ENCODE measurements at regions not wholly inside any gene's neighbourhood (a gene's known extent, or its start where the extent isn't known, plus 50 kb on each side); places are given as distances from the start of the nearest gene placed in this dataset.

GRCh38 chr14:34119107-34119858 lies 168.4 kb upstream of the EGLN3 start:
- TF ChIP-seq CHCHD3 (CRISPR knock-in tag; IDR thresholded peaks at IDR 0.05): no peak
- no peak for TF ChIP-seq ZNF24 (IDR thresholded peaks at IDR 0.05)
- no peak for TF ChIP-seq ZNF501 (CRISPR knock-in tag; IDR thresholded peaks at IDR 0.05)
- no peak for TF ChIP-seq KDM1A (CRISPR knock-in tag; IDR thresholded peaks at IDR 0.05)
- Histone ChIP-seq H2AFZ (ENCODE audit: low read length) (no peak overlapping the region), H3K79me2 (ENCODE audit: insufficient read depth, low read length) (no peaks in the 10 kb centered on the region), H3K36me3 (replicated peaks in 1 of 2; ENCODE audit: control insufficient read depth in 1 of 2, insufficient read depth in 2 of 2, low read length in 2 of 2) (no peaks in the 10 kb centered on the region), H4K20me1 (ENCODE audit: insufficient read depth, low read length) (no peaks in the 10 kb centered on the region), H3K27ac (ENCODE audit: extremely low read length, insufficient read depth, low read length) (no peak overlapping the region), H3K4me3 (replicated peaks in 1 of 3; ENCODE audit: insufficient read depth in 1 of 3, low read depth in 2 of 3, low read length in 3 of 3) (no peak overlapping the region), H3K4me2 (ENCODE audit: low read depth, low read length) (no peak overlapping the region), H3K9ac (ENCODE audit: insufficient read depth, low read depth, low read length) (no peak overlapping the region), H3K9me3 (ENCODE audit: low read length) (no peaks in the 10 kb centered on the region), H3K4me1 (ENCODE audit: insufficient read depth, low read length) (no peaks in the 10 kb centered on the region), H3K27me3 (ENCODE audit: control insufficient read depth in 1 of 2, insufficient read depth in 2 of 2, low read length in 2 of 2) (no peaks in the 10 kb centered on the region; a peak in 1 of 5 replicates)
- FAIRE-seq (no peak), ATAC-seq (no peak), DNase-seq (ENCODE audit: low spot score) (no peak)
- ChIA-PET POLR2A (no interaction called here), CTCF (ENCODE audit: low intra/inter-chr PET ratio, low total read pairs) (no interaction called here)
- in situ Hi-C loops (cut with HindIII; ENCODE audit: extremely low pct_ligation_motif_present, low pct_unique_long_range_greater_than_20kb) (no loop called here), intact Hi-C loops (cut with micrococcal nuclease; ENCODE audit: unreplicated experiment) (no loop called here)
- WGBS (ENCODE audit: low lambda C conversion rate): 24% methylated on average over 5 of the region's 5 CpGs
- no TSS peak for BruUV-seq (replicated peaks)

- DNase-seq (ENCODE audit: low spot score): no peak
- intact Hi-C loops (cut with micrococcal nuclease; ENCODE audit: unreplicated experiment) (no loop called here), in situ Hi-C loops (cut with HindIII; ENCODE audit: extremely low pct_ligation_motif_present, low pct_unique_long_range_greater_than_20kb) (no loop called here)
- Histone ChIP-seq H2AFZ (ENCODE audit: low read length) (no peak overlapping the region), H3K9ac (ENCODE audit: insufficient read depth, low read depth, low read length) (no peak overlapping the region), H3K36me3 (replicated peaks in 1 of 2; ENCODE audit: control insufficient read depth in 1 of 2, insufficient read depth in 2 of 2, low read length in 2 of 2) (no peaks in the 10 kb centered on the region), H3K9me3 (ENCODE audit: low read length) (no peaks in the 10 kb centered on the region), H3K27ac (ENCODE audit: extremely low read length, insufficient read depth, low read length) (no peak overlapping the region), H3K4me2 (ENCODE audit: low read depth, low read length) (no peak overlapping the region), H4K20me1 (ENCODE audit: insufficient read depth, low read length) (no peaks in the 10 kb centered on the region), H3K27me3 (ENCODE audit: control insufficient read depth in 1 of 2, insufficient read depth in 2 of 2, low read length in 2 of 2) (peaks cover 0 to 2% of the 10 kb centered on the region in 2 experiments; a peak in 1 of 5 replicates), H3K79me2 (ENCODE audit: insufficient read depth, low read length) (no peaks in the 10 kb centered on the region), H3K4me3 (replicated peaks in 1 of 3; ENCODE audit: insufficient read depth in 1 of 3, low read depth in 2 of 3, low read length in 3 of 3) (no peak overlapping the region), H3K4me1 (ENCODE audit: insufficient read depth, low read length) (no peaks in the 10 kb centered on the region)
- ChIA-PET POLR2A (no interaction called here), CTCF (ENCODE audit: low intra/inter-chr PET ratio, low total read pairs) (no interaction called here)
- ATAC-seq: no peak
- no TSS peak for BruUV-seq (replicated peaks)
- TF ChIP-seq TEAD3 (CRISPR knock-in tag; optimal IDR thresholded peaks at IDR 0.05; ENCODE audit: borderline replicate concordance) (no peak), MLLT10 (CRISPR knock-in tag; IDR thresholded peaks at IDR 0.05) (no peak), ZNF709 (CRISPR knock-in tag; IDR thresholded peaks at IDR 0.05) (no peak), MAFK (conservative IDR thresholded peaks at IDR 0.05 in 1 of 2, IDR thresholded peaks at IDR 0.05 in 1 of 2; ENCODE audit: low read length in 2 of 2) (peak in 1 of 2 experiments; percentile 17; a peak in 1 of 4 replicates), DPF2 (CRISPR knock-in tag; IDR thresholded peaks at IDR 0.05; ENCODE audit: borderline replicate concordance, low read depth) (no peak), MAFF (IDR thresholded peaks at IDR 0.05; ENCODE audit: low read depth, low read length) (0 out of 2 replicates have a peak, but pooled peaks have one; percentile 4), TRIM22 (IDR thresholded peaks at IDR 0.05) (no peak), HMGXB4 (CRISPR knock-in tag; IDR thresholded peaks at IDR 0.05; ENCODE audit: borderline replicate concordance in 1 of 2, low read depth in 1 of 2) (no peak)
- FAIRE-seq: no peak
Measured at GRCh38 chr14:34113991-34114390, 163.1 kb upstream of the EGLN3 start.

Measured in HepG2 (cell line).